Astrocyte (in vitro differentiated cells and primary cell): ENCODE measurements at regions not wholly inside any gene's neighbourhood (a gene's known extent, or its start where the extent isn't known, plus 50 kb on each side); places are given as distances from the start of the nearest gene placed in this dataset.

Experiments
- EZH2 ChIP-seq: IDR thresholded peaks from 2 replicates; pipeline ENCODE4 v1.6.1; 2012; ENCODE audit warnings: mild to moderate bottlenecking, low read length, inconsistent platforms; ENCODE audit not compliant: insufficient read depth
- TF ChIP-seq, protein P1 (sequence below): IDR thresholded peaks from 2 replicates; pipeline ENCODE4 v1.5.1; 2011; ENCODE audit warnings: low read depth, mild to moderate bottlenecking, inconsistent platforms, low read length, moderate library complexity; ENCODE audit not compliant: insufficient read depth

DNA sequence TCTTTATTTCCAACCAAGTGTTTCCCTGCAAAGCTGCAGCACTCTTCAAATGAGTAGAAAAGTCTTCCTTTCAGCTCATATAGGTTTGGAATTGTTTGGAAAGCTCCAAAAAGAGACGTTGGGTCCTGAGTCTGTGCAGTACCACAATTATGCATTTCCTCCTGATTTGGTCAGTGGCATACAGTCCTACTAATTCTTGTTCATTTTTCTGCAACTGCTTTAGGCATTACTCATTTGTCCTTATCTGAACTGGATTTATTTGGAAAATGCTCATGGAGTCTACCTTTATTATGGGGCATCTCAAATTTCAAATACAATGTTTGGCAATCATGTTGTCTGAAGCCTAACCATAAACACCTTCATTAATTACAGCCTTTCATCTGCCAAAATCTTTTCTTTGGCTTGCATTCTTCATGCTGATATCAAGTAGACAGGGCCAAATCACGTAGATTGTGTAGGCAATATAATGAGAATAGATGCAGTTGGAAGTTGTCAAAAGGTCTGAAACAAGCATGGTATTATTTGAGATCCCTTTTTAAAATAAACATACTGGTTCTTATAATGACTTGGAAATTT lies 232.8 kb downstream of the TLE1 start:
- TF ChIP-seq, protein P1, sequence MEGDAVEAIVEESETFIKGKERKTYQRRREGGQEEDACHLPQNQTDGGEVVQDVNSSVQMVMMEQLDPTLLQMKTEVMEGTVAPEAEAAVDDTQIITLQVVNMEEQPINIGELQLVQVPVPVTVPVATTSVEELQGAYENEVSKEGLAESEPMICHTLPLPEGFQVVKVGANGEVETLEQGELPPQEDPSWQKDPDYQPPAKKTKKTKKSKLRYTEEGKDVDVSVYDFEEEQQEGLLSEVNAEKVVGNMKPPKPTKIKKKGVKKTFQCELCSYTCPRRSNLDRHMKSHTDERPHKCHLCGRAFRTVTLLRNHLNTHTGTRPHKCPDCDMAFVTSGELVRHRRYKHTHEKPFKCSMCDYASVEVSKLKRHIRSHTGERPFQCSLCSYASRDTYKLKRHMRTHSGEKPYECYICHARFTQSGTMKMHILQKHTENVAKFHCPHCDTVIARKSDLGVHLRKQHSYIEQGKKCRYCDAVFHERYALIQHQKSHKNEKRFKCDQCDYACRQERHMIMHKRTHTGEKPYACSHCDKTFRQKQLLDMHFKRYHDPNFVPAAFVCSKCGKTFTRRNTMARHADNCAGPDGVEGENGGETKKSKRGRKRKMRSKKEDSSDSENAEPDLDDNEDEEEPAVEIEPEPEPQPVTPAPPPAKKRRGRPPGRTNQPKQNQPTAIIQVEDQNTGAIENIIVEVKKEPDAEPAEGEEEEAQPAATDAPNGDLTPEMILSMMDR: no peak
- no peak for TF ChIP-seq EZH2
